ENCODE measurements at regions not wholly inside any gene's neighbourhood (a gene's known extent, or its start where the extent isn't known, plus 50 kb on each side); places are given as distances from the start of the nearest gene placed in this dataset.

GRCh38 chr14:34319140-34319539, 142.9 kb downstream of the SPTSSA start:
- Histone ChIP-seq H3K27ac (ENCODE audit: low read depth, low read length) (no peak overlapping the region), H3K4me2 (ENCODE audit: insufficient read depth, low read length) (no peak overlapping the region), H3K4me1 (ENCODE audit: insufficient read depth, low read length) (no peaks in the 10 kb centered on the region), H2AFZ (ENCODE audit: low read length) (no peak overlapping the region), H4K20me1 (ENCODE audit: insufficient read depth, low read length) (no peaks in the 10 kb centered on the region), H3K4me3 (ENCODE audit: insufficient read depth, low read length) (no peak overlapping the region), H3K79me2 (ENCODE audit: insufficient read depth, low read length) (no peaks in the 10 kb centered on the region), H3K9me3 (ENCODE audit: low read depth, low read length) (no peaks in the 10 kb centered on the region), H3K27me3 (ENCODE audit: insufficient read depth, low read length) (no peaks in the 10 kb centered on the region), H3K36me3 (ENCODE audit: insufficient read depth, low read length) (no peaks in the 10 kb centered on the region)
- no peak for TF ChIP-seq CTCF (IDR thresholded peaks at IDR 0.05; ENCODE audit: extremely low read depth, low read depth, low read length)
- no peak for DNase-seq (ENCODE audit: insufficient read length, low spot score, missing footprints)

DNA sequence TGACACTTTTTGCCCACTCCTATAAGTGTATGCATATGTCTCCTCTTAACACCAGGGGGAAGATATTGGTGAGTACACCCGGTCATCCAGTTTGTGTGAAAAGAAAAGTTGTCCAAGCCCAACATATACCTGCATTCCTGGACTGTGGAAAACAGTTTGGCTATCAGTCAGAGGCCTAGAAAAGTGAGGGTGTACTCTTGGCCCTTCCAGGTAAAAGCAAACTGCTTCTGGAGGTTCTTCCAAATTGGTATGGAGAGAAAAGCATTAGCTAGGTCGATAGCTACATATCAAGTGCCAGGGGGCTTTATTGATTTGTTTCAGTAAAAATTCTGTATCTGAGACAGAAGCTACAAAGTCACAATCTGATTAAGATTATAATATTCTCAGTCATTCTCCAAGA, 144.0 kb downstream of the SPTSSA start:
- H3K27me3 ChIP-seq (ENCODE audit: insufficient read depth, low read length), result no peaks in the 10 kb centered on the region

DNA sequence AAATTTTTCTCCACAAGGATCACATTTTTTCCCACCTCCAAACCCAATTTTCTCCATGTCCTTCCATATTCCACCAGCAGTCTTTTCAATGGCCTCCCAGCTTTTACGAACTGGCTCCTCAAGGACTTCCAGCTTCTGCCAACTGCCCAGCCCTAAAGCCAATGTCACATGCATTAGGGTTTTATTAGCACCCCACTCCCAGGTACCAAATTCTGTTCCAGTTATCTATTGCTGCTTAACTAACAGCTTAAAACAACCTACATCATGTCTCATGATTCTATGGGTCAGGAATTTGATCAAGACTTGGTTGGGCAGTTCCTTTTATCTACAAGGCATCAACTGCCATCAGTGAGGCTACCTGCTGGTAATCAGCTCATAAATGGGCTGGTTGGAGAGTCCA, 151.3 kb downstream of the SPTSSA start:
- no peaks in the 10 kb centered on the region for H3K36me3 ChIP-seq (ENCODE audit: insufficient read depth, low read length)
- no peak overlapping the region for H3K4me2 ChIP-seq (ENCODE audit: insufficient read depth, low read length)
- TF ChIP-seq CTCF (IDR thresholded peaks at IDR 0.05; ENCODE audit: extremely low read depth, low read depth, low read length), result no peak
- no peak overlapping the region for H3K4me3 ChIP-seq (ENCODE audit: insufficient read depth, low read length)
- H2AFZ ChIP-seq (ENCODE audit: low read length), result no peak overlapping the region
- H3K27me3 ChIP-seq (ENCODE audit: insufficient read depth, low read length), result no peaks in the 10 kb centered on the region
- no peaks in the 10 kb centered on the region for H4K20me1 ChIP-seq (ENCODE audit: insufficient read depth, low read length)
- no peaks in the 10 kb centered on the region for H3K79me2 ChIP-seq (ENCODE audit: insufficient read depth, low read length)
- H3K4me1 ChIP-seq (ENCODE audit: insufficient read depth, low read length), result no peaks in the 10 kb centered on the region
- H3K9me3 ChIP-seq (ENCODE audit: low read depth, low read length), result no peaks in the 10 kb centered on the region
- H3K27ac ChIP-seq (ENCODE audit: low read depth, low read length), result no peak overlapping the region
- no peak for DNase-seq (ENCODE audit: insufficient read length, low spot score, missing footprints)

More for the DNA sequence above, 144.0 kb downstream of the SPTSSA start:
- Histone ChIP-seq H2AFZ (ENCODE audit: low read length) (no peak overlapping the region), H4K20me1 (ENCODE audit: insufficient read depth, low read length) (no peaks in the 10 kb centered on the region), H3K27ac (ENCODE audit: low read depth, low read length) (no peak overlapping the region), H3K36me3 (ENCODE audit: insufficient read depth, low read length) (no peaks in the 10 kb centered on the region), H3K79me2 (ENCODE audit: insufficient read depth, low read length) (no peaks in the 10 kb centered on the region), H3K4me1 (ENCODE audit: insufficient read depth, low read length) (no peaks in the 10 kb centered on the region), H3K4me2 (ENCODE audit: insufficient read depth, low read length) (no peak overlapping the region), H3K9me3 (ENCODE audit: low read depth, low read length) (no peaks in the 10 kb centered on the region), H3K4me3 (ENCODE audit: insufficient read depth, low read length) (no peak overlapping the region)
- no peak for DNase-seq (ENCODE audit: insufficient read length, low spot score, missing footprints)
- no peak for TF ChIP-seq CTCF (IDR thresholded peaks at IDR 0.05; ENCODE audit: extremely low read depth, low read depth, low read length)

GRCh38 chr14:34303811-34304210, 158.2 kb downstream of the SPTSSA start:
- Histone ChIP-seq H3K9me3 (ENCODE audit: low read depth, low read length) (no peaks in the 10 kb centered on the region), H3K36me3 (ENCODE audit: insufficient read depth, low read length) (no peaks in the 10 kb centered on the region), H3K4me2 (ENCODE audit: insufficient read depth, low read length) (no peak overlapping the region), H3K4me1 (ENCODE audit: insufficient read depth, low read length) (no peaks in the 10 kb centered on the region), H3K27ac (ENCODE audit: low read depth, low read length) (no peak overlapping the region), H2AFZ (ENCODE audit: low read length) (no peak overlapping the region), H4K20me1 (ENCODE audit: insufficient read depth, low read length) (no peaks in the 10 kb centered on the region), H3K4me3 (ENCODE audit: insufficient read depth, low read length) (no peak overlapping the region), H3K27me3 (ENCODE audit: insufficient read depth, low read length) (no peaks in the 10 kb centered on the region), H3K79me2 (ENCODE audit: insufficient read depth, low read length) (no peaks in the 10 kb centered on the region)
- no peak for DNase-seq (ENCODE audit: insufficient read length, low spot score, missing footprints)
- no peak for TF ChIP-seq CTCF (IDR thresholded peaks at IDR 0.05; ENCODE audit: extremely low read depth, low read depth, low read length)

Data from osteoblast (primary cell).